HepG2 (cell line): ENCODE measurements at regions not wholly inside any gene's neighbourhood (a gene's known extent, or its start where the extent isn't known, plus 50 kb on each side); places are given as distances from the start of the nearest gene placed in this dataset.
"Not testable (repeated sequence)": the region's sequence is repeated elsewhere in the genome, so short reads cannot be mapped to it uniquely, and the experiment has no call there.

ENCODE experiments used
- ATAC-seq: fragments of 200-7000 bp; cut with Tn5 transposase; 3 replicates; pipeline ENCODE4 v1.9.1; 2020; ENCODE audit warnings: mild to moderate bottlenecking, moderate library complexity
- BruUV-seq: library from RNA; stranded (reverse); fragments of 400-500 nt; replicated peaks from 2 replicates; lab custom pipeline; 2021; lab: Mats Ljungman, UMichigan
- CTCF ChIA-PET: fragments of 300-600 bp; formaldehyde crosslinking; extraction: SDS; loops from one replicate; lab custom pipeline; 2021; ENCODE audit warnings: low total read pairs, inconsistent platforms, low intra/inter-chr PET ratio; lab: Yijun Ruan, JAX
- POLR2A ChIA-PET: fragments of 350-600 bp; sonication (Branson Sonifier 250); formaldehyde crosslinking; loops from one replicate; lab custom pipeline; 2020; ENCODE audit warnings: antibody characterized with exemption, inconsistent platforms; lab: Yijun Ruan, JAX
- DNase-seq: peaks from one replicate; pipeline ENCODE4 v3.0.0-alpha.2; 2015; ENCODE audit warnings: low spot score
- FAIRE-seq: peaks from 3 replicates; lab custom pipeline; 2011; peaks lifted over from hg19 to GRCh38; lab: Jason Lieb, UNC
- H2AFZ ChIP-seq: one replicate; pipeline ENCODE4 v1.6.1; 2011; ENCODE audit warnings: low read length, inconsistent platforms
- H3K27ac ChIP-seq: fragments of 300-600 bp; 3 replicates; pipeline ENCODE4 v1.8.0; 2011; ENCODE audit warnings: mixed run types, mild to moderate bottlenecking, mixed read lengths, low read length, inconsistent platforms; ENCODE audit not compliant: insufficient read depth; ENCODE audit errors: extremely low read length
- H3K27me3 ChIP-seq, 2 experiments: fragments of 200-600 bp in 1 of 2; 2 replicates in 1 of 2; 3 replicates in 1 of 2; pipeline versions ENCODE4 v1.6.0 to v1.8.0; 2011; ENCODE audit warnings: low read length in 2 of 2, mild to moderate bottlenecking in 2 of 2, moderate library complexity in 2 of 2, inconsistent platforms in 1 of 2; ENCODE audit not compliant: insufficient read depth in 2 of 2, control insufficient read depth in 1 of 2
- H3K36me3 ChIP-seq, 2 experiments: fragments of 200-600 bp in 1 of 2; replicated peaks in 1 of 2; 2 replicates in 1 of 2; 3 replicates in 1 of 2; pipeline versions ENCODE4 v1.5.1 to v1.8.0; 2011; ENCODE audit warnings: low read length in 2 of 2, inconsistent platforms in 1 of 2; ENCODE audit not compliant: insufficient read depth in 2 of 2, control insufficient read depth in 1 of 2
- H3K4me1 ChIP-seq: 2 replicates; pipeline ENCODE4 v1.5.1; 2012; ENCODE audit warnings: low read length, inconsistent platforms; ENCODE audit not compliant: insufficient read depth
- H3K4me2 ChIP-seq: 2 replicates; pipeline ENCODE4 v1.6.0; 2011; ENCODE audit warnings: low read depth, low read length, inconsistent platforms
- H3K4me3 ChIP-seq, 3 experiments: fragments of 200-600 bp in 1 of 3; sonication (generic), shearing (Covaris generic) in 1 of 3; replicated peaks in 1 of 3; 2 replicates each; pipeline ENCODE4 v1.5.1; 2011 to 2016; ENCODE audit warnings: low read length in 3 of 3, inconsistent platforms in 2 of 3, low read depth in 2 of 3, mild to moderate bottlenecking in 2 of 3, control low read depth in 1 of 3, mixed read lengths in 1 of 3; ENCODE audit not compliant: insufficient read depth in 1 of 3
- H3K79me2 ChIP-seq: one replicate; pipeline ENCODE4 v1.6.1; 2011; ENCODE audit warnings: low read length, inconsistent platforms; ENCODE audit not compliant: insufficient read depth
- H3K9ac ChIP-seq: 2 replicates; pipeline ENCODE4 v1.6.0; 2011; ENCODE audit warnings: mild to moderate bottlenecking, low read depth, low read length, inconsistent platforms; ENCODE audit not compliant: insufficient read depth
- H3K9me3 ChIP-seq: 2 replicates; pipeline ENCODE4 v1.5.1; 2012; ENCODE audit warnings: mild to moderate bottlenecking, low read length
- H4K20me1 ChIP-seq: 2 replicates; pipeline ENCODE4 v1.6.0; 2011; ENCODE audit warnings: inconsistent platforms, mild to moderate bottlenecking, low read length, moderate library complexity; ENCODE audit not compliant: insufficient read depth
- RAD51 ChIP-seq: fragments of 450-650 bp; IDR thresholded peaks from 2 replicates; pipeline ENCODE4 v1.6.1; 2016; ENCODE audit warnings: borderline replicate concordance
- ZNF234 ChIP-seq: sonication (generic); formaldehyde crosslinking; conservative IDR thresholded peaks from 2 replicates; pipeline ENCODE4 v1.5.1; 2020; ENCODE audit warnings: mild to moderate bottlenecking, missing genetic modification reagents
- ZNF318 ChIP-seq: sonication (generic); formaldehyde crosslinking; IDR thresholded peaks from 2 replicates; pipeline ENCODE4 v1.4.0; 2020; ENCODE audit warnings: mild to moderate bottlenecking, missing genetic modification reagents
- ZNF34 ChIP-seq: sonication (generic); formaldehyde crosslinking; IDR thresholded peaks from 2 replicates; pipeline ENCODE4 v1.4.0; 2020; ENCODE audit warnings: mild to moderate bottlenecking, missing genetic modification reagents, borderline replicate concordance
- ZNF550 ChIP-seq: sonication (generic); formaldehyde crosslinking; IDR thresholded peaks from 2 replicates; pipeline ENCODE4 v1.4.0; 2020; ENCODE audit warnings: mild to moderate bottlenecking, missing genetic modification reagents, borderline replicate concordance
- WGBS: methylation state at CpG from one replicate; pipeline ENCODE4 v1.1.6; 2017; ENCODE audit warnings: low lambda C conversion rate; 5-methylcytosine and 5-hydroxymethylcytosine counted together
- in situ Hi-C: cut with HindIII; loops from 2 replicates; pipeline ENCODE4 v1.10.0; 2017; ENCODE audit warnings: low pct_unique_long_range_greater_than_20kb; ENCODE audit not compliant: extremely low pct_ligation_motif_present
- intact Hi-C: fragments of 100-400 bp; cut with micrococcal nuclease; formaldehyde crosslinking; loops from one replicate; pipeline ENCODE4 v1.10.0; 2022; ENCODE audit not compliant: unreplicated experiment

GRCh38 chr12:74015118-74015517 is 522.5 kb upstream of the ATXN7L3B start:
- H3K4me1 ChIP-seq = no peaks in the 10 kb centered on the region
- ChIA-PET POLR2A (no interaction called here), CTCF (no interaction called here)
- no peaks in the 10 kb centered on the region for H3K79me2 ChIP-seq
- no peak for FAIRE-seq
- H3K4me2 ChIP-seq = no peak overlapping the region
- TF ChIP-seq RAD51 (no peak), ZNF234 (CRISPR knock-in tag) (no peak), ZNF550 (CRISPR knock-in tag) (no peak), ZNF318 (CRISPR knock-in tag) (no peak), ZNF34 (CRISPR knock-in tag) (no peak)
- H2AFZ ChIP-seq = no peak overlapping the region
- no peaks in the 10 kb centered on the region for H3K9me3 ChIP-seq
- no peak overlapping the region for H3K27ac ChIP-seq
- no peaks in the 10 kb centered on the region for H3K36me3 ChIP-seq
- intact Hi-C loops = no loop called here
- H3K27me3 ChIP-seq = no peaks in the 10 kb centered on the region
- no peaks in the 10 kb centered on the region for H4K20me1 ChIP-seq
- no TSS peak for BruUV-seq
- no peak for ATAC-seq
- H3K9ac ChIP-seq = no peak overlapping the region
- DNase-seq = no peak
- WGBS = 57% methylated on average over 5 of the region's 5 CpGs
- in situ Hi-C loops = no loop called here
- H3K4me3 ChIP-seq = no peak overlapping the region

GRCh38 chr12:74016324-74016723 is 521.3 kb upstream of the ATXN7L3B start:
- DNase-seq, H3K79me2 ChIP-seq, H3K27me3 ChIP-seq, FAIRE-seq, H3K36me3 ChIP-seq, H3K4me3 ChIP-seq, in situ Hi-C loops, CTCF ChIA-PET, H3K9me3 ChIP-seq, POLR2A ChIA-PET, BruUV-seq, H3K4me2 ChIP-seq, H3K27ac ChIP-seq, H3K9ac ChIP-seq, H2AFZ ChIP-seq, intact Hi-C loops, H3K4me1 ChIP-seq, H4K20me1 ChIP-seq, ATAC-seq: not testable (repeated sequence)
- 56% methylated on average over 5 of the region's 5 CpGs for WGBS
